HG03108 (cell line): ENCODE measurements at regions not wholly inside any gene's neighbourhood (a gene's known extent, or its start where the extent isn't known, plus 50 kb on each side); places are given as distances from the start of the nearest gene placed in this dataset.
"Not testable (repeated sequence)": the region's sequence is repeated elsewhere in the genome, so short reads cannot be mapped to it uniquely, and the experiment has no call there.

Experiments
- ATAC-seq: cut with Tn5 transposase; IDR thresholded peaks from one replicate; pipeline ENCODE4 v1.9.1; 2021; ENCODE audit warnings: moderate library complexity; ENCODE audit not compliant: unreplicated experiment

DNA sequence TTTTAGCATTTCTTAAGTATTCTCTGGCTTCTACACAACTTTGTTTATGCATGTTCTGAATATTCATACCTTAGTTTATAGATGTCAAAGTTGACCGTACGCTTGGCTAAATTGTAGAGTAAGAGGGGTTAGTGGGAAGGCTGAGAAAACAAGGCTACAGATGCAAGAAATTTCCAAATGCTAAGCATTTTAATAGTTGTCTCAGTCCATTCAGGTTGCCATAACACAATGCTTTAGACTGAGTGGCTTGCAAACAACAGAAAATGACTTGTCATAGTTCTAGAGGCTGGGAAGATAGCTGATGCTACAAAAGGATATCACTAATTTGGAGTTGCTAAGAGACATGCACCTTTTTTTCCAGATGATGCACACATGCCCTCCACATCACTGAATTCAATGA lies 53.0 kb upstream of the C1QTNF3 start:
- ATAC-seq = not testable (repeated sequence)

DNA sequence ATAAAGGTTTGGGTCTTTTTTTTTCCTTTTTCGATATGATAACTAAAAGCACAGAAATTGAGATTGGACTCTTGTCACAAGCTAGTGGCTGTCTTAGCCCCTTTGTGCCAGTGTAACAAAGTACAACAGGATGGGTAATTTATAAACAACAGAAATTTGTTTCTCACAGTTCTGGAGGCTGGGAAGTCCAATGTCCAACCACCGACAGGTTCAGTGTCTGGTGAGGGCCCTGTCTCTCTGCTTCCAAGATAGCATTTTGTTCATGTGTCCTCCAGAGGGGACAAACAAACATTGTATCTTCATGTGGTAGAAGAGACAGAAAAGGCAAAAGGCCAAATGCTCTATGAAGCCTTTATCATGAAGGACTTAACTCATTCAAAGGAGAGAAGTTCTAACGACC lies 56.9 kb upstream of the C1QTNF3 start:
- not testable (repeated sequence) for ATAC-seq

DNA sequence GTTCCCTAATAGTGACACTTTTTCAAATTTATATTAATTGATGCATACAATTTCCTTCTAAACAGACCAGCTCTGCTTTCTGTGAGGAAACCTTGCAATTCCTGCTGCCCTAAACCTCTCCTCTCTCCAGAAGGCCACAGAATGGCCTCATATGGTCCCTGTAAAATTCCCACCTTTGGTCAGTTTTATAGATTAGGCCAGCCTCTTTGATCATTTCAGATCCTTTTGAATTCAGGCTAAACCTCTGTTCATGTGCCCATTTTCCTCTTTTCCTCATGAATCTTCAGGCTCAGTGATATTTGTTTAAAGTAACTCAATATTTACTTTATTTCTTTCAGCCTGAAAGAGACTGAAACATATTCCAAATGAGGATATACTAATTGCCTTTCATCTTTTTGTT lies 58.6 kb upstream of the C1QTNF3 start:
- not testable (repeated sequence) for ATAC-seq

DNA sequence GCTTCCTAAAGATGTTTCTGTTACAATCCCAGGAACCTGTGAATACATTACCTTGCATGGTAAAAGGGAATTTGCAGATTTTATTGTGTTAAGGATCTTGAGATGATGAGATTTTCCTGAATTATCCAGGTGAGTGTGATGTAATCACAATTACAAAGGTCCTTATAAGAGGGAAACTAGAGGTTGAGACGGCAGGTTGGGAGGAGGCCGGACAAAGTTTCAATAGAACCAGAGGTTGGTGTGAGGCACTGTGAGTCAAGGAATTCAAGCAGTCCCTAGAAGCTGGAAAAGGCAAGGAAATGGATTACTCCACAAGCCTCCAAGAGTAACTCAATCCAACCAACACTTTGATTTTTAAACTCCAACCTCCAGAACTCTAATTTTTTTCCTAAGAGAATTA lies 65.9 kb upstream of the C1QTNF3 start:
- not testable (repeated sequence) for ATAC-seq

DNA sequence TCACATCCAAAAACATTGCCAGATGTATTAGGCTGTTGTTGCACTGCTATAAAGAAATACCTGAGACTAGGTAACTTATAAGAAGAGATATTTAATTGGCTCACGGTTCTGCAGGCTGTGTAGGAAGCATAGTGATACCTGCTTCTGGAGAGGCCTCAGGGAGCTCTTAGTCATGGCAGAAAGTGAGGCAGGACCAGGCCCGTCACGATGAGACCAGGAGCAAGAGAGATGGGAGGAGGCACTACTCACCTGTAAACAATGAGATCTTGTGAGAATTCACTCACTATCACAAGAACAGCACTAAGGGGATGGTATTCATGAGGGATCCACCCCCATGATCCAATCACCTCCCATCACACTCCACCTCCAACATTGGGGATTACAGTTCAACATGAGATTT lies 81.3 kb upstream of the C1QTNF3 start:
- not testable (repeated sequence) for ATAC-seq

DNA sequence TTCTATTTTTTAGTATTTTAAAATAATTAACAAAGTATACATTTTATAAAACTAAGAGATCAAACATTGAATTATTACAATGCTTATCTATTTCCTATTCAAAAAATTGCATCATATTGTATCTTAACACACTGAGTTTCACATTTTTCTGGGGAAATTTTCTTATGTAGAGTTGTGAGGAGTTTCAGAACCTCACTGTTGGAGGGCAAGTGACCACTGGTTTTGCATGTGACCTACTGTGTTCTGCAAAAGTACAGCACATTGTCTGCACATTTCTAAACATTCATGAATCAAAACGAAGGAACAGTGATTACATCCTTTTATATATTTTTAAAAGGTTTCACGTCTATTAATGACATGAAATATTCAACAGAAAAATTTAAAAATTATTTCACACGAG lies 82.3 kb upstream of the C1QTNF3 start:
- not testable (repeated sequence) for ATAC-seq

DNA sequence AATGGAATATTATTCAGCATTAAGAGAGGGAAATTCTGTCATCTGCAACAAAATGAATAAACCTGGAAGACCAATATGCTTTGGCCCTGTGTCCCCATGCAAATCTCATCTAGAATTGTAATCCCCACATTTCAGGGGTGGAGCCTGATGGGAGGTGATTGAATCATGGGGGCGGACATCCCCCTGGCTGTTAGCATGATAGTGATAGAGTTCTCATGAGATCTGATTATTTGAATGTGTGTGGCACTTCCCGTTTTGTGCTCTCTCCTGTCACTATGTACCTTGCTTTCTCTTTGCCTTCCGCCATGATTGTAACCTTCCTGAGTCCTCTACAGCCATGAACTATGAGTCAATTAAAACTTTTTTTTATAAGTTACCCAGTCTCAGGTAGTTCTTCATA lies 83.7 kb upstream of the C1QTNF3 start:
- not testable (repeated sequence) for ATAC-seq

DNA sequence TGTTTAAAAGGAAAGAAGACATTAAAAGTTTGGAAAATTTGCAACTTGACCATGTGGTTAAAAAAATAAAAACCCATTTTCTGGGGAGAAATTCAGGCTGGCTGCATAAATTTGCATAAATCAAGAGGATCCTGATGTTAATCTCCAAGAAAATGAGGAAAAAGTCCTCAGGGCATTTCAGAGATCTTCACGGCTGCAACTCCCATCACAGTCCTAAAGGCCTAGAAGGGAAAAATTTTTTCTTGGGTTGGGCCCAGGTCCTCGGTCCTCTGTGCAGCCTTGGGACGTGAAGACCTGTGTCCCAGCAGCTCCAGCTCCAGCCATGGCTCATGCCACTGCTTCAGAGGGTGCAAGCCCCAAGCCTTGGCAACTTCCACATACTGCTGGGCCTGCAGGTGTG lies 84.8 kb upstream of the C1QTNF3 start:
- not testable (repeated sequence) for ATAC-seq

DNA sequence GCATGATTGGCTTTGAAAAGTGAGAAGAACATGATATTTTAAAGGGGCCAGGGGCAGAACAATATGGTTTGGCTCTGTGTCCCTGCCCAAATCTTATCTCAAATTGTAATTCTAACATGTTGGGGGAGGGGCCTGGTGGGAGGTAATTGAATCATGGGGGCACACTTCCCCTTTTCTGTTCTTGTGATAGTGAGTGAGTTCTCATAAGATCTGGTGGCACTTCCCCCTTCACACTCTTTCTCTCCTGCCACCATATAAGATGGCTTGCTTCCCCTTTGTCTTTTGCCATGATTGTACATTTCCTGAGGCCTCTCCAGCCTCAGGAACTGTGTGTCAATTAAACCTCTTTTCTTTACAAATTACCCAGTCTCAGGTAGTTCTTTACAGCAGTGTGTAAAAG lies 85.9 kb upstream of the C1QTNF3 start:
- not testable (repeated sequence) for ATAC-seq

DNA sequence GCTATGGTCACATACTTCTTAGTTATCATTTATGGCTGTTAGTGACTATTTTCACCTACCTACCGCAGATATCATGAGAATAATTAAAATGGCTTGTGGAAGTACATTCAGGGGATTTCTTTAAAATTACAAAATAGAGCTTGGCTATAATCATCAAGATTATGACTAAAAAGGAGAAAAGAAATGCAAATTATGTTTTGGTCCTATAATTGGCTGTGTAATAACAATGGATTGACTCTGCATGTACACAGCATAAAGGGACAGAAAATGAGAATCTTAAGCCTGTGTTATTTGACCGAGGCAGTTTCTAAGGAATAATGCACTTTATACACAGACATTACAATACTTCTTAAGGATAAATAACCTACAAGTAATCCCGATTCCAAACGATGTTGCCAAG lies 112.0 kb upstream of the C1QTNF3 start:
- not testable (repeated sequence) for ATAC-seq

DNA sequence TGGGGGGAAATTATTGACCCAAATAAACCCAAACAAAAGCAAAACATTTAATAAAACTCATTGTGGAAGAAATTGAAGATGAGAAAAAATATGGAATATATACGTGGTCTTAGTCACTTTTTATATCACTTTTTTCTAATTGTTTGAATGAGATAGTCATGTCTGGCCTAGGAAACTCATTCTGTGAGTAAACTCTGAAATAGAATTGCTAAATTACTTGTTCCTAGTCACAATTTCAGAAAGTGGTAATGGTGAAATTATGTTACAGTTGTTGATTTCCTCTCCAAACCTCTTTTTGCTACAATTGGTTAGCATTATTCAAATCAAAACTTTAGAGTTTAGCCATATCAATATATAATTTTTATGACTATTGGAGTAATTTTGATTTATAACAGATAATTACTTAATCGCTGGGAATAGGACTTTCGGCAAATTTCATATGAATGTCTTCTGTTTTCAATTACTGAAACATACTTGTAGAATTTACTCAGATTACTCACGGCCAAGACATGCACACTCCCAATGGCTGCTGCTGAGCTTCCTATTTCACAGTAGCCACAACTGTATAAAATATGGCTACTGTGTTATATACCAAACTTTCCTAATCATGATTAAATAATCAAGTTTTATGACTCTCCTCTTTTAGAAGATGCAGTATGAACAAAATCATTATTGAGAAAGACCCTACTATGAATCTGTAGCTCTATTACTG lies 113.8 kb upstream of the C1QTNF3 start:
- not testable (repeated sequence) for ATAC-seq

DNA sequence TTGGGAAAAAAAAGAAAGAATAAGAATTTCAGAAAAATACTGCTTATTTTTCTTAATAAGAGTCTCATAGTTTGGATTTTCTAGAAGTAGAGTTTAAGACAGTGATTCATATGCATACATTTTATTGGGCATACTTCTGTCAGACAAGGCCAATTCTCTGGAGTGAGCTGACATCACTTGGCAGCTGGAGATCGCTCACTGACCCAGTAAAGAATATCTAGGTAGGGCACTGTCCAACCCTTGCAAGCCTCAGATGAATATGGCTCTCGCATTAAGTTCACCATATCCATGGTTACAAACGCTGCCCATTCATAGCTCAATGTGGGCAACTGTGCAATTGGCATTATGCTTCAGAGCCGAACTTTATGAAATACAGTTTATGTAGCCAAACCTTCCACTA lies 117.9 kb upstream of the C1QTNF3 start:
- ATAC-seq = not testable (repeated sequence)

DNA sequence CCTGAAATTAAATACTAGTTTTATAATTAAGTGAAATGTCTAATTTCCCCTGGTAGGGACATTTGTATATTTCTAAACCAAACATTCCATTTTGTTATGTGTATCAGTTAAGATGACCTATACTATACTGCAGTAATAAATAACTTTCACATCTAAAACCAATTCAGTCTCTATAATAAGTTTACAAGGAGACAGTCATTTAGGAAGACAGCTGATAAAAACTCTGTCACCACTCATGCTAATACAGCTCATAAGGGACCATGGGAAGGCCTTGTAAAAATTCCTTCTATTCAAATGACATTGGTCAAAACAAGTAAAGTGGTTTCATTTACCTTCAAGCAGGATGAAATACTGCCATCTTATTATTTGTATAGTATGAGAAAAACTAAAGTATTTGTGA lies 128.4 kb upstream of the C1QTNF3 start:
- not testable (repeated sequence) for ATAC-seq

DNA sequence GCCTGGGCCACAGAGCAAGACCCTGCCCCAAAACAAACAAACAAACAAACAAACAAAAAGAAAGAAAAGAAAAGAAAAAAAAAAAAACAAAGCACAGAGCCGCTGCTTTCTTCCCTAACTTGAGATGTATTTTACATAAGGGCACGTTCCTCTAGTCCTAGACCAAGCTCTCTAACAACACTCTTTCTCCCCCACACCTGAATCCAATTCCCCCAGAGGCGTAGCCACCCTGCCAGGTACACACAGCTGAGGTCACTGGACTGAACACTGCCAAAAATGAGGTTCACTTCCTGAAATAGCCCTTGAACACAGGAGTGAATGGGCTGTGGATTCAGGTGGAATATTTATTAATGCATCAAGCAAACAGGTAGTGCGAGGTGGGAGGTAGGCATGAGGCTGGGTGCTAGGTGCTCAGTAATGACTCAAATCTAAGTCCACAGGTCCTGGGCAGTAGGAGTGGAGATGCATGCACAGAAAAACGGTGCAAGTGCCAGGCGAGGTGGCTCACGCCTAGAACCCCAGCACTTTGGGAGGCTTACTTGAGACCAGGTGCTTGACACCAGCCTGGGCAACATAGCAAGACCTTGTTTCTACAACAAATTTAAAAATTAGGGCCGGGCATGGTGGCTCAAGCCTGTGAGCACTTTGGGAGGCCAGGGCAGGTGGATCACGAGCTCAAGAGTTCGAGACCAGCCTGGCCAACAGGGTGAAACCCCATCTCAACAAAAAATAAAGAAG lies 136.6 kb upstream of the C1QTNF3 start:
- not testable (repeated sequence) for ATAC-seq

DNA sequence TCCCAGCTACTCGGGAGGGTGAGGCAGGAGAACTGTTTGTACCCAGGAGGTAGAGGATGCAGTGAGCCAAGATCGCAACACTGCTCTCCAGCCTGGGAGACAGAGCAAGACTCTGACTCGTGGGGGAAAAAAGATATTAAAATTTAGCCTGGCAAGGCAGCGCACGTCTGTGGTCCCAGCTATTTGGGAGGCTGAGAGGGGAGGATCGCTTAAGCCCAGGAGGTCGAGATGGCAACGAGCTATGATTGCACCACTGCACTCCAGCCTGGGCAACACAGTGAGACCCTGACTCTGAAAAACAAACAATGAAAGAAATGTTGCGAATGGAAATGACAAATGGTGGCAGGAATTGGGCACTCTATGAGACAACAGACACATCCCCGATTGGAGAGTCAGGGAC lies 137.2 kb upstream of the C1QTNF3 start:
- not testable (repeated sequence) for ATAC-seq

DNA sequence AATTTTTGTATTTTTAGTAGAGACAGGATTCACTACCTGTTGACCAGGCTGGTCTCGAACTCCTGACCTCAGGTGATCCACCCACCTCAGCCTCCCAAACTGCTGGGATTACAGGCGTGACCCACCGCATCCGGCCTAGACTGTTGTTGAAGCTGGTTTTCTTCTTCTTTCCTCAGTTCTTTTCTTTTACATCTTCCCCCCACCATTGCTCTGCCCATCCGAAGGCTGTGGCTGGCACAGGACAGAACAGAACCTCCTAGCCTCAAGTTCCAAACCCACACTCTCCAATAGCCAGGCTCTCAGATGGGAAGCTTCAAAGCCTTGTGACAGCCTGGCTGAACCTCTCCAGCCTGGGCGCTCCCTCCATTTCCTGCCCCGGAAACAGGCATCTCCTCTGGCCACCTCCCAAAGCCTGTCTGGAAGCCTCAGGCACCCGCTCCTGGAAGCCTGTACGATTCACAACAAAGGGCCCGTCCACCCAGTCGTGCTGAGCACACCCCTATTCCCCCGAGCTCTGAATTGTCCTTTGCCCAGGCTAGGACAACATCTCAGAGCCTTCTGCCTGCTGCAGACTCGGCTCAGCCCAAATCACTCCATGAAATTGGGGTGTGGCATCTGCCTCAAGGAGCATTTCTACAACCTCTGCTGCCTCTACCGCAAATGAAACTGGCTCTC lies 138.1 kb upstream of the C1QTNF3 start:
- ATAC-seq = not testable (repeated sequence)

DNA sequence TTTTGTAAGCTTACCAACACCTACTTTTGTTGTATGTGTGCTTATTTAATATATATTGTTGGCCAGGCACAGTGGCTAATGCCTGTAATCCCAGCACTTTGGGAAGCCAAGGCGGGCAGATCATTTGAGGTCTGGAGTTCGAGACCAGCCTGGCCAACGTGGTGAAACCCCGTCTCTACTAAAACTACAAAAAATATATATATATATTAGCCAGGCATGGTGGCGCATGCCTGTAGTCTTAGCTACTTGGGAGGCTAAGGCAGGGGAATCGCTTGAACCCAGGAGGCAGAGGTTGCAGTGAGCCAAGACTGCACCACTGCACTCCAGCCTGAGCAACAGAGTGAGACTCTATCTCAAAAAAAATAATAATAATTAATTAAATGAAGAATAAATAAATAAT lies 142.0 kb upstream of the C1QTNF3 start:
- ATAC-seq = not testable (repeated sequence)

DNA sequence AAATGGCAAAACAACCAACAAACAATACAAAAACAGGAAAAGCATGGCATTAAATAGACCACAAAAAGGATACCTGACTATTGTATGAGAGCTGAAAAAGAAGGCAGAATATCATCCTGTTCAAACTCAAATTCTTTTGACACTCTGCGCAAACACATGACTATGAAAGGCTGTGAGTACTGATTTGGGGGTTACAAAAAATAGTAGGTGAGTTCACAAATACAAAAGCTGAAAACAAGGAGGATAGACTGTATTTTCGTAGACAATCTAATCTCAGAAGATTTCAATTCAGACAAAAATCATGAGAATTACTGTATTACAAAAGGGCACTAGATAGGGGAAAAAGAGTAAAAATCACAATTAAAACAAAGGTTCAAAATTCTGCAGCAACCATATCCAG lies 142.6 kb upstream of the C1QTNF3 start:
- not testable (repeated sequence) for ATAC-seq

DNA sequence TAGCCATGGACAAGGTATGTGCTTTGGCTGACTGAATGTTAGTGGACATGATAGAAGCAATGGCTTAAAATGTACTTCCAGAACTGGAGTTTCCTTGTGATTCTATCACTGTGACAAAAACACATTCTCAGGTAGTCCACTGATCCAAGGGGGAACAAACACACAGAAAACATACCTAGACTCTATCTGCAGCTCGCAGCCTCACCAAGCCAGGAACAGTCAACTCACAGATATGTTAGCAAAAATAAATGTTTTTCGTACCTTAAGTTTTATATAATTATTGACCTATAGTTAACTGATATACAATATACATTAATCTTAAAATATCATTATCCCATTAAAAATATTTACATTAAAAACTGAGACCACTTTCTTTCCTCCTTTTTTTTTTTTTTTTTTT lies 143.1 kb upstream of the C1QTNF3 start:
- not testable (repeated sequence) for ATAC-seq

DNA sequence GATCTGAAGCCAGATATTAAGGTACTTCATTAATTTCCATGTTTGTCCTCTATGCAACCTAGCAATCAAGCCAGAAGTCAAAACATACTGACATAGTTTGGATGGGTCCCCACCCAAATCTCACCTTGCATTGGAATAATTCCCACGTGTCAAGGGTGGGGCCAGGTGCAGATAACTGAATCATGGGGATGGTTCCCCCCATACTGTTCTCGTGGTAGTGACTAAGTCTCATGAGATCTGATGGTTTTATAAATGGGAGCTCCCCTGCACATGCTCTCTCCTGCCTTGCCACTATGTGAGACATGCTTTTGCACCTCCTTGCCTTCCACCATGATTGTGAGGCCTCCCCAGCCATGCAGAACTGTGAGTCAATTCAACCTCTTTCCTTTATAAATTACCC lies 143.9 kb upstream of the C1QTNF3 start:
- ATAC-seq = not testable (repeated sequence)

DNA sequence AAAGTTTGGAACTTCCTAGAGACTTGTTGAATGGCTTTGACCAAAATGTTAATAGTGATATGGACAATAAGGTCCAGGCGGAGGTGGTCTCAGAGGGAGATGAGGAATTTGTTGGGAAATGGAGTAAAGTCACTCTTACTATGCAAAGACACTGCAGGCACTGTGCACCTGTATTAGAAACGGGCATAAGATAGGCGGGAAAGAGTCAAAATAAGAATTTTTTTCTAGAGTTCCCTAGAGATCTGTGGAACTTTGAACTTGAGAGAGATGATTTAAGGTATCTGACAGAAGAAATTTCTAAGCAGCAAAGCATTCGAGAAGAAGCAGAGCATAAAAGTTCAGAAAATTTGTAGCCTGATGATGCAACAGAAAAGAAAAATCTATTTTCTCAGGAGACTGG lies 144.4 kb upstream of the C1QTNF3 start:
- not testable (repeated sequence) for ATAC-seq
